Muscle of arm (tissue), 1 donor: ENCODE measurements at regions not wholly inside any gene's neighbourhood (a gene's known extent, or its start where the extent isn't known, plus 50 kb on each side); places are given as distances from the start of the nearest gene placed in this dataset.

Experiments
- DNase-seq: peaks from one replicate; pipeline ENCODE4 v3.0.0-alpha.2; 2013

DNA sequence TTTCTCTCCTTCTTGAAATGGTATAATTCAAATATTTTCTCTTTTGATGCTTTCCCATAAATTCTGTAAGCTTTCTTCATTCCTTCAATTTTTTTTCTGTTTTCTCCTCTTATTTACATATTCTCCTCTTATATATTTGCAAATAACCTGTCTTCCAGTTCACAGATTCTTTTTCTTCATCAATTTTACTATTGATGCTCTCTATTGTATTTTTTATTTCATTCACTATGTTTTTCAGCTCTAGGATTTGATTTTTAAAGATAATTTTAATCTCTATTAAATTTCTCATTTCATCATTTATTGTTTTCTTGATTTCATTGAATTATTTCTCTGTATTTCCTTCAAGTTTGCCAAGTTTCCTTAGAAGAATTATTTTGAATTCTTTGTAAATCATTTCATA, 54.0 kb upstream of the PRPS1L1 start:
- no peak for DNase-seq

DNA sequence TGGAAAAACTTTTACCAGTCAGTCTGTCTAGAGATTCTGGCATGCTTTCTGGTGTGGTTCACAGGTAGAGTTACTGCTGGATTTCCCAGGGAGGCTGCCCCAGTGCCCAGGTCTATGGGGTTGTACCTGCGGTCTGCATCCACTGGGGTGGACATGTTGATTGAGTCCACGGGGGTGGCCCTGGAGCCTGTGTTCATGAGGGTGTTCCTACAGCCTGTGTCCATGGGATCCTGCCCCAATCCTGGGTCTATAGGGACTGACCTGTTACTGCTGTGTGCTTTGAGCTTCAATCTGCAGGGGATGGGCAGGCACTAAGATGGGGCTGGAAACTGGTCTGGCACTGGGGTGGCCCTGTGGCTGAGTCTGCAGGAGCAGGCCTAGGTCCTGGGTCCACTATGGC, 54.5 kb upstream of the PRPS1L1 start:
- DNase-seq: no peak

DNA sequence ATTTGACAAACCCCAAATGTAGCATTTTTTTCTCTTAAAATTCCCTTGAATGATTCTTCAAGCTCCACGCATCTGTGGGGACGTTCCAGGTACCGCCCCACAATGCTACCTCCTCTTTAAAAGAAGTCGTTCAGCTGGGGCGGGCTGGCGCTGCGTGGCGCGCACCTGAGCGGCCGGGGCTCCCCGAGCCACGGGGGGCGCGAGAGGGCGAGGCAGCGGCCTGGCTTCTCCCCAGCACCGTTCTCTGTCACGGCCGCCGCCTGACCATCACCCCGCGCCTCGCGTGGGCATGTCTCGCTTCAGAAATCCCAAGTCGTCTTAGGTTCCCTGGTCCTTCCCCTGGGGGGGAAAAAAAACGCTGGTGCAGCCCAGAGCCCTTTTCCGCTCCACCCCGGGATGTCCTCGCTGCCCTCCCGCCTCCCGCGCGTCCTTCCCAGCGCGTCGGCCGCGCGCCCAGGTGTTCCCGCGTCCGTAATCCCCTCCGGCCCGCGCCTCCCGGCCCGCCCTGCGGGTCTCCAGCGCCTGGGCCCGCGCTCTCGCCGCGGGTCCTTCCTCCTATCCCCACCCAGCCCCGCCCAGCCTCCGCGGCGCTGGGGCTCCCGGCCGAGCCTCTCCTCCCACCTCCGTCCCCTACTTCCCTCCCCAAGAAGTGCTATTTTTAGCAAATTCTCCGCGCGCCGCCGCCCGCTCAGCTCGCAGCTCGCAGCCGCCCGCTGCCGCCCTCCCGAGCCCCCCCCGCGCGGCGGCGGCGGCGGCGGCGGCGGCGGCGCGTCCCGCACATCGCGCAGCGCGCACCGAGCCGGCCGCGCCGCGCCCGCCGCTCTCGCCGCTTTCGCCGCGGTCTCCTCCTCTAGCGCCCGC, 58.7 kb upstream of the PRPS1L1 start:
- peak; percentile 35 for DNase-seq

DNA sequence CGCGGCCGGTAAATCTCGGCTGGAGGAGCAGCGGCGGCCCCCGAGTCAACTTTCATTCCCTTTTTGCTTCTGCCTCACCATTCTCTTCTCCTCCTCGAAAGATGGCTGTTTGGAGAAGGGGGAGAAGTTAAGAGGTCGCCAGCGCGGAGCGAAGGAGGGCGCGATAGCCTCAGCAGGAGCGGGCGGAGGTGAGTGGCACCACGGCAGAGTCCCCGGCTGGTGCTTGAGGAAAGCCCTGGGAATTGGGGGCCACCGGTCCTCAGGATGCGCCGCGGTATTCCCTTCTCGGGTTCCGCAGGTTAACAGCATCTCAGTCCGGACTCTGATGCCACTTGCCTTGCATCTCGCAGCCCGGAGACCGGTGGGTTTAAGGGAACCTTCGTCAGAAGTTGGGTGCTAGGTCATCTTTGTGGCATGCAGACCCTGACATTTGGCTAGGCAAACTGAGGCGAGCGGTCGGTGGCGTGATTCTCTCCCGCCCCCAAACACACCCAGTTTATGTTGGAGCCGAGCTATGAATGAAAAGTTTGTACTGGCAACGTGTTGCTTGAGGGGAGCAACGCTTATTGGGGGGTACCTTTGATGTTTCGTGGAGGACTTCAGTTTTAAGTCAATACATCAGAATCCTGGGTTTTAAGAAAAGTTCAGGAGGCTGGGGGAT, 59.5 kb upstream of the PRPS1L1 start:
- DNase-seq: peak; percentile 6

DNA sequence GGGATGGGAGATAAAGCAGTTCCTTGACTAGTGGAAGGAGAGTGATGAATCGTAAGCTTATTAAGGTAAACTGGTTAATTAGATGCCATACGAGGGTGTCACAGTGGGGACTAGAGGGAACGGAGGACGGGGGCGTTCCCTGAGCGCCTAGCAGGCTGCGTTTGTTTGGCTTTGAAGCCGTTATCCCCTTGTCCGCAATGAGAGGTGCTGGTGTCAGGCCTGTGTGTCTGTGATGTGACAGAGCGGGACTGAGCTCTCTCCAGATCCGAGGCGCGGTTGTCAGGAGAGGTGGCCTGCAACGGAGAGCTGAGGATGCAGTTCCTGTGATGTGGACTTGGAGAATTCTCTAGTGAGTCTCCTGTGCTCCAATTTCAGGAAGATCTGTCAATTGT, 60.0 kb upstream of the PRPS1L1 start:
- DNase-seq: peak; percentile 5

DNA sequence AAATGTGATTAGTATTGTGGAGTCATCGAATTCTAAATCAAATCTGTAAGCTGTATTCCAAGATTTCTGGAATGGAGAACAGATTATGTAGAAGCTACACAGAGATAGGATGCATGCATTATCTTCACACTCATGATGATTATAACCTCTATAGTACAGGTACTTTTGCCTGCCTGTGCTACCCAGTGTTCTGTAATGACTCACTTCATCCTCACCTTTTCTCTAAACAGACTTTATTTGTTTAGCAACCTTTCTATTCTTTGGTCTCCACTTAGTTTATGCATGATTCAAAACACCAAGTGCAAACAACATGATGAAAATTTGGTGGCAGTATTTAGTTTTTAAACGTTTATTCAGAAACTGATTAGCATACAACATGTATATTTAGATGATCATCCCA, 68.4 kb upstream of the PRPS1L1 start:
- no peak for DNase-seq

DNA sequence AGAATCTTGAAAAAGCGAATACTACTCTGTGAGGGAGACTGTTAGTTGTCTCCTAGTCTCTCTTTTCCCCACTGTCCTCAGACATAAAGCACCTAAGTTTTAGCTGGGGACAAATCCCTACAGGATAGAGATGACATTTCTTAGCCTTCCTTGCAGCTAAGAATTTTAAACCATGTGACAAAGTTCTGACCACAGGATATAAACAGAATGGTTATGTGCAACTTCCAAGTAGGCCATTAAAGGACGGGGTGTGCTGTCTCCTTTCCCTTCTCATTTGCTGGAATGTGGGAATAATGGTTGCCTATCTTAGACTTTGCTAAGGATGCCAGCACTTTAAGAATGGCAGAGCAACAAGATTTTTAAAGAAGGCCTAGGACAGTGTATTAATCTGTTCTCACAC, 74.9 kb upstream of the PRPS1L1 start:
- DNase-seq: no peak

DNA sequence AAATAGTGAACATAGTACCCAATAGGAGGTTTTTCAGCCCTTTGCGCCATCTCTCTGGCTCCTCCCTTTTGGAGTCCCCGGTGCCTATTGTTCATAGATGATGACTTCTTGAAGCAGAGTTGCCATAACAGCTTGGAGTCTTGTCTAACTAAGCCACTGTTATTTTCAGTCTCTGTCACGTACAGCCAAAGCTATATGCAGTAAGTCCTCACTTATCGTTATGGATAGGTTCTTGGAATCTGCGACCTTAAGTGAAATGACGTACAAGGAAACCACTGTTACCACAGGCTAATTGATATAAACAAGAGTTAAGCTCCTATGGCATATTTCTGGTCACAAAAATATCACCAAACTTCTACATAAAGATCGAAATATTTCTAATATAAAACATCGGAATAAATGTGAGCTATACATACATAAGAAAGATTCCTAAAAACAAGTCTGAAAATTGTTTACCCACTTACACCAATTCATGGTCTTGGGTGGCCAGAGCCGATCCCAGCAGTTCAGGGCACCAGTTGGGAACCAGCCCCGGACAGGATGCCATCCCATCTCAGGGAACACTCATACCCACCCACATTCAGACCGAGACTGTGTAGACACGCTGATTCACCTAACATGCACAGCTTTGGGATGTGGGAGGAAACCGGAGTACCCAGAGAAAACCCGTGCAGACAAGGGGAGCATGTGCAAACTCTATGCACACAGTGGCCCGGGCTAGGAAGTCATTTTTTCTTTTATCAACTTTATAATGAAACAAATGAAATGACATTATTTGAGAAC, 76.0 kb upstream of the PRPS1L1 start:
- no peak for DNase-seq

DNA sequence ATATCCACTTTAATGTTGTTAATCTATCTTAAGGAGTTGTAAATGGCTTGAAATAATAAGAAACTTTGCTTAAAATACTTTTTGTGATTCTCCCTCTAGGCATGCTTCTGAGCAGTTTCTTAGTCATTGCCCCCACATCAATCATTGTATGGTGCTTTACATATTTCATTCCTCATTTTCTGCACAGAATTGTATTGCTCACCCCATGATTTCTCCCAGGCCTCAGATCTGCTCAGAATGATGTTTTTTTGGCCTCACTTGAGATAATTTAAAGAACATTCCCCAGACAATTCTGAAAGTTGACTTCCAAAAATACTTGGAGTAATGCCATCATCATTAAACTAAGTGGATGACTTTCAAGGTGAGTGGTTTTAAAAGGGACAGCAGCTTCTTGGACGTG, 82.1 kb upstream of the PRPS1L1 start:
- DNase-seq: no peak

DNA sequence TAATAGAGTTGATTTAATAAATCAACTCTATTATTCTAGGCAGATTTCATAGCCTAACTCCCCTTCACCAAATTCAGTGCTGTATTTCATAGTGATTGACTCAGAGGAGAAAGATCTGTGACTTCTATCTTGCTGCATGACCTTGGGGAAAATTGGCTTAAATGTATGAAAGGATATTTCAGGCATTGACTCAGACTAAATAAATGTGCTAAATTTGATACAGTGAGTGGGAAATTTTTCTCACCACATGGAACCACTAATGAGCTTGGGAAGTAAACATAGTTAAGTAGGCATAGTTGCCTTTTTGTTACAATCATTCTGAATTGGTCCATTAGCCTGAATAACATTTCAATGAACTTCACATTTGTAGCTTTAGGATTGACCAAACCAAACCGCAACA, 89.0 kb upstream of the PRPS1L1 start:
- no peak for DNase-seq

DNA sequence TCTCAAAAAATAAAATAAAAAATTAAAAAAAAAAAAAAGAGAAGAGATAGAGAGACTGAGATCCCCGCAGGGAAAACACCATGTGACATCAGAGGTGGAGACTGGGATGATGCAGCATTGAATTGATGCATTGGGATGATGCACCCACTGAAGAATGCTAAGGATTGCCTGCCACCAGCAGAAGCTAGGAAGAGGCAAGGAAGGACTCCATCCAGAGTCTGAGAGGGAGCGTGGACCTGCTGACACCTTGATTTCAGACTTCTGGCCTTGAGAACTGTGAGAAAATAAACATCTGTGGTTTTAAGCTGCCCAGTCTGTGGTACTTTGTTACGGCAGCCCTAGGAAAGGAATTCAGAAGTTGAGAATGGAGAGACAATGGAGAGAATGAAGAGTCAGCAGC, 89.8 kb upstream of the PRPS1L1 start:
- DNase-seq: no peak

DNA sequence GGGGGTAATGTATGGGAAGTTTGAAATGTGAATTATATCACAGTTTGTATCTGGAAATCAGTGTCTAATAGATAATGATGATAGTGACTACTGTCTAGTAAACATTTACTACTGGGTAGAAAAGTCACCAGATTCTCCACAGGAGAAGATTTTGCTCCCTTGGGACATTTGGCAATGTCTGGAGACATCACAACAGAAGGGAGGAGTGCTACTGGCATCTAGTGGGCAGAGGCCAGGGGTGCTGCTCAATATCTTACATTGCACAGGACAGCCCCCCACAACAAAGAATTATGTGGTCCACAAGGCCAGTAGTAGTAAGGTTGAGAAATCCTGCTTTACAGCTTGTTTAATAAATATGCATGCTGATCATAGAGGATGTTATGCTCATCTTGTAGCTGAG, 92.3 kb upstream of the PRPS1L1 start:
- no peak for DNase-seq

DNA sequence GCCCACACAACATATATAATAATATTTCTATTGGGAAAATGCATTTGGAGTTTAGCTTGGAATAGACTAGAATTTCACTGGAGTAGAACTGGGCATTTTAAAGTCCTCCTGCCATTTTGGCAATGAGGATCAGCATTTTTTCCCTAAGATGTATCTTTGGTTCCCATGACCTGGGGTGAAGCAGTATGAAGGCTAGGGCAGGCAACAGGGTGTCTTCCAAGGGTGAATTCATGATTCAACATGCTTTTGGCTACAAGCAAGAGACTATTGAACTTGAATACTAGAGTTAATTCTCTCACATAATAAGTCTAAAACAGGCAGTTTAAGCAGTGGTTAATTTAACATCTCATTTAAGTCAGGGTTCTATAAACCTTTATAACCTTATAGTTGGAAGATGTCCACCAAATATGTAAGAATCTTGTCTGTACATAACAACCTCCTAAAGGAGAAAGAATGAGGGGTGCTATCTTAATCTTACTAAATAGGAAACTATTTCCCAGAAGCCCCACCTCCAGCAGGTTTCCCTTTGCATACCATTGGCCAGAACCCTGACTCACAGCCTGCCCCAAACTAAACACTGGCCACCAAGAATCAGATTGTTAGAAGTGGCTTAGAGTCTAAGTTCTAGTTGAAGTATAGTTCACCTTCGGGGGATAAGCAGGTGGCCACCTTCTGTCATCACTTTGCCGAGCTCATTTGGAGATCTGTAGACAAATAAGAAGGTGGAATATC, 96.0 kb upstream of the PRPS1L1 start:
- DNase-seq: no peak

DNA sequence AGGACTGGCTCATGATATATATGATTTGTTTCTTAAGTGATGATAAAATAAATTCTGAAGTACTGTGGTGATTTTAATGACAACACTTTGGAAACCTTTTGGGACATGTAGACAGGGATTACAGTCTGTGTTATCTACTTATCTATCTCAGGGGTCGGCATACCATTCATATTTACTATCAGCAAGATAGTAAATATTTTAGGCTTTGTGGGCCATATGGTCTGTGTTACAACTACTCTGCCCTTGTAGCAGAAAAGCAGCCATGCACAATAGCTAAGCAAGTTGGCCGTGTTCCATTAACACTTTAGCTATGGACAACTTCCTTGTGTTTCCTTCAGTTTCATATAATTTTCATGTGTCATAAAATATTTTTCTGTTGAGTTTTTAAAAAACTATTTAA, 97.8 kb upstream of the PRPS1L1 start:
- DNase-seq: peak; percentile 22

DNA sequence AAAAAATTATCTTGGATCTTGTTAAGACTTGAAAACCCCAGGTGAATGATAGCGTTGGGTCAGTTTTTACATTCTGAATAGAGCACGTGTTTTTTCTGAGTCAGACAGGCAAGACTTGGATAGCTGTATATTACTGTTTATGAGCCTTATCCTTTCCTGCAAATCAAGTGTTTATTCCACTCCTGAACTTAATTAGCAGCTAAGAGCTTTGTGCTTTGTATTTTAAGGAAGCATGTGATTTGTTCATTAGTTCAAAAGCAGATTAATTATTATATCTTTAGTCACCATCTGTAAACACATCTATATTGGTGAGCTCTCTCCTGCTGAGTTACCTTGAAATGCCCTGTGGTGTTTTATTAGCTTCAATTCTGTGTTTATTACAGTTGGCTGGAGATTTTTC, 98.6 kb upstream of the PRPS1L1 start:
- DNase-seq: no peak

DNA sequence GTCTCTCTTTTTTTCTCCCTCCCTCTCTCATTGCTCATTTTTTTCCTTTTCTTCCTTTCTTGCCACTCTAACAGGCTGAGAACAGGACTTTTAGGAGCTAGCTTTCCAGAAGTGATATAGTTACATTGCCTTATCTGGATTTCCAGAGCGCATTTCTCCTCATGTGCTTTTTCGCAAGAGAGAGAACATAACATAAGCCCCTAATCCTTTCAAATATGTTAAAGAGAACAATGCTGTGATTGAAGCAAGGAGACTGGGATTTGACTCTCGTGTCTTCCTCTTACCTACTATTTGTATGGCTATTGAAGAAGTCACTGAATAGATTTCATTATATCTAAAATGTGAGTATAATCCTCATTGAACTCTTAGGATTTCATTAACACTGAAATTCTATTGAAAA, 101.2 kb upstream of the PRPS1L1 start:
- no peak for DNase-seq

DNA sequence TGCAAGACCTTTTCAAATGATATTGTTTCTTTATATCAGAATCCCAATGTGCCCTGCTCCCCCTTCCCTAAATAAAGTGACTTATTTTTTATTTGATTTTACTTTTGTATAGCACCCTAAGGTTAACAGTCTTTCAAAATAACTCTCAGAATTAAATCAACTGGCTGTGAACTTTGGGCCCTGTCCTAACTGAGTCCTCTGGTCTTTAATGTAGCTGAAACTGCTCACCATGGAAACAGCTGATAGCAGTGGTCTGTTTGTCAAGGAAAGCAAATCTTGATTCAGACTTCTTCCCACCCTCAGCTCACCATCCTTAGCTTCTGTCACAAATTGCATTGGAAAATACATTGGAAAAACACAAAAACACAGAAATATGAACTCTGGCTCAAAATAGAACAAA, 105.2 kb upstream of the PRPS1L1 start:
- DNase-seq: no peak

DNA sequence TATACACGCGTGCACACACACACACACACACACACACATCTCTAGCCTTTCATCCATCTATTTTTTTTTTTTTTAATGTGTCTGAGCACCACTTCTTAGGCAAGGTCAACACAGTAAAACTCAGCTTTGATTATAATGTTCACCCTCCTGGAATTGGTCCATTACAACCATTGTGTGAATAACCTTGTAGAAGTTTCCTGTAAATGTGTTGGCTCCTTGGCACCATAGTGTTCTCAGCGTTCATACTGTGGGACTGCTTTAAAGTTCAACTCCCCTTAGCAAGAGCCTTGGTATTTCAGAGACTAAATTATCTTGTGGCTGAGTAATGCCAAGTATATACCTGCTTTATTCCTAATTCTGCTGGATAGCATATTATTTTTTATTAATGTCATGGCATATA, 106.3 kb upstream of the PRPS1L1 start:
- no peak for DNase-seq

DNA sequence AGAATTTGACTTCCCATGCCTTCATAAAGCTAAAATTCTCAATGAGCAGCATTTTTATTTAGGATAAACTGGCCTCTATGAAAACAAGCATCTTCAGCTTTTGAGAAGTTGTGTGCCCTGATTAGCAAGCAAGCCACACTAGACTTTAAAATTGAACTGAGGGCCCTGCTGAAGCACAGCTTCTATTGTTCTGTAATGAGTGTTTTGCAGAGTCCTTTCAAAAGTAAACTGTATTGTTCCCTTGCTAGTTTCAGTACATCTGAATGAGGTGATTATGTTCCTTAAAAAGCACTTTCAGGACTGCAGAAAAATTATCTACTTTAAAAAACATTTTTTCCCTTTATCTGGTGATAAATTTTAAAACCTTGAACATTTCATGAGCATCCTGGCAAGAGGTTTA, 113.3 kb upstream of the PRPS1L1 start:
- no peak for DNase-seq

DNA sequence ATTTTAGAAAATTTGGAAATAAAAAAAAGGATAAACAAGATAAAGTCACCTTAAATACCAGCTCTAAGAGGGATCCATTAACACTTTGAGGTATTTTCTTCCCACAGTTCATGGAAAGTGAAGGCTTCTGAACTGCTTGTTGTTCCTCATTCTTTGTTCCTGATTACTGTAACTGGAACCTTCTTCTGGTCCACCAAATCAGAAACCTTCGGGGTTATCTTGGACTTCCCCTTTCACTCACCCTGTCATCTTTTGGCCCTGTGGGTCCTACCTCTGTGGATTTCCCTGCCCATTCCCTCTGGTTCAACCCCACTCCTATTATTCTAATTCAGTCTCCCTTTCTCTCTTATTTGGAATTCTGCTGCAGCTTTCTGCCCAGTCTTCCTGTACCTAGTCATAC, 116.5 kb upstream of the PRPS1L1 start:
- DNase-seq: no peak

DNA sequence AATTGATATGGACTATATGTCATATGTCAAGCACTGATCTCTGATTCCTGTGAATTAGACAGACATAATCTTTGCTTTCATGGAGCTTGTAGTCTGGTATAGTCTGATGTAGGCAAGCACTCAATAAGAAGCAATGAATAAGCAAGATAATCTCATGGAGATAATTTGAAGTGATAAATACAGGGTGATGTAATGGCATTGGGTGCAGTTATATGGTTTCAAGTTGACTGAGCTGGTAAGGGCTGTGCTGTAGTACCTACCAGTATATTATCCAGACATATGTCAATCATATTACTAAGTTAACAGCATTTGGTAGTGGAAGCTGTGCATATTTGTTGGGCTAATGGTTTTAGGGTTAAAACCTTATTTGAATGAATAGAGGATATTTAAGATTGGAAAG, 117.5 kb upstream of the PRPS1L1 start:
- no peak for DNase-seq

DNA sequence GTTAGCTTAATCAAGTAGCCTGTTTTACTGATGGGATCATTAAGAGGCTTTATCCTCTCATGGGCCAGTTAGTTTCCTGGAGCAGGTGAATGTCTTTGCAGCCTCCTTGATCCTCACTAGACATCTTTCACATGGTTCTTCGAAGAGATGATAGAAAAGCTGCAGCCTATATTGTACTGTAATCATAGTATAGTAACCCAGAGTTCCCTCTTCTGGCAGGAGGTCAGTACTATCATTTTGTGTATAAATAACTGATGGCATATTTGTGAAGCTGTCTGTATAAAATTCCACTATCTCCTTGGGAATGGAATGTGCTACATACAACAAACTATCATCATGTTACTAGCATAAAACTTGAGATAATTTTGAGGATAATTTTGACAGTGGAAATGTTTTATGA, 123.8 kb upstream of the PRPS1L1 start:
- DNase-seq: no peak
